GM21381 (cell line): ENCODE measurements at regions not wholly inside any gene's neighbourhood (a gene's known extent, or its start where the extent isn't known, plus 50 kb on each side); places are given as distances from the start of the nearest gene placed in this dataset.

Source experiments
- ATAC-seq: cut with Tn5 transposase; IDR thresholded peaks from one replicate; pipeline ENCODE4 v1.9.1; 2021; ENCODE audit warnings: mild to moderate bottlenecking, moderate library complexity; ENCODE audit not compliant: unreplicated experiment

- ATAC-seq: no peak
These were observed 1211.5 kb upstream of the ZEB2 start for GRCh38 chr2:145731467-145731866.

DNA sequence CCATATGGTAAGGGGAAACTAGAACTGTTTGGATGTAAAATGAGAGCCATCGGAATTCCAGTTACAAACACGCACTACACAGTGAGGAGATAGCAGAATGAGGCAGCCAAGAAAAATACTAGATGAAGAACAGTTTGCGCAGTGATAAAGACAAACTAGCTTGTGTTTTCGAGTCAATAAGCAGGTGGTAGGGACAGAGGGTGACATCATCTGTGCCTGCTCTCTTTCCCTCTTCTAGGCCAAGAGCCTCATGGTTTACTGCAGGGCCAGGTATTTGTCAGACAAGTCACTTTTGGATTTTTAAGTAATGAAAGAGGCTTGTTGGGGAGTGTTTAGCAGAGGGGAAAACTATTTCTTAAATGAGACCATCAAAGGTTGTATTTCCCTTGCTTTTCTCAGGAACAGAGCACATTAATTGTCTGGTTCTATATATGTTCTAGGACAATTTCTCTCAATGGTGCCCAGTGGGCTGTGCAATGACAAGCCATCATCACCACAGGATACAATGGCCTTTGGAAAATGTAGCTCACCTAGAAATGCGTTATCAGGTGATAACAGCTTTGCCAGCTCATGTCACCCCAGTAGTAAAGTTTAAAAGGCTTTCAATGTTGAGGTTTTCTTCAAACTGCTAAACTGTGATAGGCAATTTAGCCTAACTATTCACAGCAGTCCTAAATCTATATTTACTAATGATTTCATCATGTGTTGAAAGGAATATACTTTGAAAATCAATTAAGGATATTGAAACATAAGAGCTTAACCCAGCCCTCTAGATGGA, 1210.3 kb upstream of the ZEB2 start:
- no peak for ATAC-seq

GRCh38 chr2:145729481-145729880, 1209.6 kb upstream of the ZEB2 start:
- no peak for ATAC-seq

DNA sequence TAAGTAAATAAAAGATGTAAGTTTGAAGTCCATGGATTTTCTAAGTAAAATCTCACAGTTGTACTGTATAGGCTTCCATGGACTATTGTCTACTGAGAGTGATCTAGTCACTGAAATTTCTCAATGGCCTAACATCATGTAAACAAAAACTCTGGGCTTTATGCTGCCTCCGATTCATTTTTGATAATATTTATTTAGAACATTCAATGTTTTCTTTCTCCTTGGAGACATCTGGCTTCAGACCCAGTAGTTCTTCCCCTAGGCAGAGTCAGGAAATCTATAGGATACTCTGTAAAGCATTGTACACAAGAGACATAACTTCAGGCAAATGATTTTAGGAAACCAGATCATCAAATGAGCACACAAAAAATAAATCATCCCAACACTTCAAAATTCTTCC, 1208.6 kb upstream of the ZEB2 start:
- no peak for ATAC-seq

DNA sequence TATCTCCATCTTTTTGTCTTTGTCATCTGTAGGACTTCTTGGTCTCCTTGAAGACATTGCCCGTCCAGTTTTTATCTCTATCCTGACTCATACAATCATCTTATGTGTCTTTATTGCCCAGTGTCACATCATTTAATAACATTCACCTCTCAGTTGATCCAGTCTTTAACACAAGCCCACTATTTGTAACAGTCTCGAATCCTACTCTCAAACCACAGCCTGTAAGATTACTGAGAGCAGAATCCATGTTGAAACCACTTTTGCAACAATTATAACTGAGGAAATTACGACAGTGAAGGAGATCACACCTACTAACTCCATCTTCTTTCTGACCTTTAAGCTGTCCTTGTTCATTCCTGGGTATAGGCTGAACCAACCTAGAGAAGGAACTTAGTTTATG, 1206.0 kb upstream of the ZEB2 start:
- no peak for ATAC-seq

DNA sequence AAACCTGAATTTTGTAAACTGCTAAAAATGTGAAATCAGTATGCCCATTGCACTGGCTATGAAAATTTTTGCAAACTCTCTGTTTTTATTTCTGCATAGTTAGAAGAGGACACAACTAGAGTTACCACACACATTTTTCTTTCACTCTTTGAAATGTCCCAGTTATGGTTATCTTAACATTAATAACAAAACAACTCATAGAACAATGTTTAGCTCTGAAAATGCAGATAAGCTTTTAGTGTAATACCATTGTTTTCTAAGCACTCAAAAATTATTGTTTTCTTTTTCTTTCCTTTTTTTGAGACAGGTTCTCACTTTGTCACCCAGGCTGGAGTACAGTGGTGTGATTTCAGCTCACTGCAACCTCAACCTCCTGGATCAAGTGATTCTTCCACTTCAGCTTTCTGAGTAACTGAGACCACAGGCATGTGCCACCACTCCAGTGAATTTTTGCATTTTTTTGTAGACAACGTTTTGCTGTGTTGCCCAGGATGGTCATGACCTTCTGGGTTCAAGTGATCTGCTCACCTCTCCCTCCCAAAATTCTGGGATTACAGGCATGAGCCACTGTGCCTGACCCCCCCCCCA, 1204.5 kb upstream of the ZEB2 start:
- no peak for ATAC-seq

- no peak for ATAC-seq
These were observed 1204.0 kb upstream of the ZEB2 start for GRCh38 chr2:145723872-145724271.

GRCh38 chr2:145721681-145722080, 1201.8 kb upstream of the ZEB2 start:
- ATAC-seq: no peak

DNA sequence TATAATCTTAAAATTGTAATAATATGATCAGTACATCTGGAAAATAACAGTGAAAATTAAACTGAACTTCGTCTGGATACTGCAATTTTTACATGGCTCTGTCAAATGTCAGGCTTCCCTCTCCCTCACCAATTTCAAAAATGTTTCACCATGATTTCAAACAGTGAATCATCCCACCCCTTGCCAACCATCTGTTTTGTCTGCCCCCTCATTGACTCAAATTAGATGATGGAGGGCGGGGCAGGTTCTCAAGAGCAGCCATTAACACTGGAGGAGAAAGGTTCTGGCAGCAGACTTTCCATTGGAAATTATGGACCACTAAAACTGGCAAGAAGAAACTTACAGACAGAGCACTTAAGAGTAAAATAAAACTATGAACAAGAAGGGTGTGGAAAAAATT, 1195.7 kb upstream of the ZEB2 start:
- ATAC-seq: no peak

GRCh38 chr2:145710303-145710702, 1190.4 kb upstream of the ZEB2 start:
- no peak for ATAC-seq

DNA sequence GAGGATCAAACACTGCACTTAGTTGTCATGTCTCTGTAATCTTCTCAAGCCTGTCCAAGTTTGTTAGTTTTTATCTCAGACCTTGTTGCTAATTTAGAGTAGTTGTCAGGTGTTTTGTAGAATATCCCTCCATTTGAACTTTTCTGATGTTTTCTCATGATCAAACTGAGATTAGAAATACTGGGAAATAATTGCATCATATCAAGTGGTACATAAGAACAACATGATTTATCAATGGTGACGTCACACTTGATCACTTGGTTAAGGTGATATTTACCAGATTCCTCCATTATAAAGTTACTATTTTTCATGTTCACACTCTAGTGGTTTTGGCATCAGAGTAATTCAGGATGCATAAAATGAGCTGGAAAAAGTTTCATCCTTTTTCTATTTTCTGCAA, 1182.4 kb upstream of the ZEB2 start:
- no peak for ATAC-seq

DNA sequence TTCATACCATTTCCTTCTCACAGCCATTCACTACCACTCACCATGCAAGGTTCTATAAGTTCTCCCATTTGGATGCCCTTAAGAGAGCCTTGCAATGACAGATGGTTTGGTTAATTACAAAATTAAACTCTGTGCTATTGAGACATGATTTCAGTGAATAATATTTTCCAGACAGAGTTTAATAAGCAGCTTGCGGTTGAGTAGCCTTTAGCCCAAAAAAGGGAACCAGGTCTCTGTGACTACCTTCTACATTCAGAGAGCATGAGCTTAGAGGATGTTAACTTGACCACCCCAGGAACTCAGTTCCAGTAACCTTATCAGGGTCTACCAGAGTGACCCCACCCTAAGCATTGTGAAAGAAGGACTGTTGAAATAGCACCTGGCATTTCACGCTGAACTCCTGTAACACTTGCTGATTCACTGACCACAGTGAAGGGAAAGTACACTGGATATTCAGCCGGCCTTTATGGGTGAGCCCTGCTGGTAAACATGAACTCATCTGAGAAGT, 1173.1 kb upstream of the ZEB2 start:
- peak; percentile 93 for ATAC-seq

DNA sequence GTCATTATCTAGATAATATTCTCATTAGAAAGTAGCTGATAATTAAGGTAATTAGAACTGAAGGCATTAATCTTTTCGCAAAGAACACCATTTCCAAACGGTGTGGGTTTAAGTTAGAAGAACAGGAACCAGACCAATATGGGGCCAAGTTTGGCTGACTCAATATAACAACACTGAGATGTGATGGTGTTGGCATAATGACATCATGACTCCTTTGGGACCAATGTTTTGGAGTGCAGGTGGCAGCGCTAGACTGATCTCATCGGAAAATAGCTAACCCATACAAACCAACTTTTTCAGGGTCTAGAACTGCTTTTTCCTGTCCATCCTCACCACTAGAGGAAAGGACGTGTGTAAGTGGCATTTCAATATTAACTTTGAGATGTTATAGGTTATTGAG, 1171.7 kb upstream of the ZEB2 start:
- ATAC-seq: no peak

- no peak for ATAC-seq
These were observed 1170.4 kb upstream of the ZEB2 start for GRCh38 chr2:145690183-145690778.

DNA sequence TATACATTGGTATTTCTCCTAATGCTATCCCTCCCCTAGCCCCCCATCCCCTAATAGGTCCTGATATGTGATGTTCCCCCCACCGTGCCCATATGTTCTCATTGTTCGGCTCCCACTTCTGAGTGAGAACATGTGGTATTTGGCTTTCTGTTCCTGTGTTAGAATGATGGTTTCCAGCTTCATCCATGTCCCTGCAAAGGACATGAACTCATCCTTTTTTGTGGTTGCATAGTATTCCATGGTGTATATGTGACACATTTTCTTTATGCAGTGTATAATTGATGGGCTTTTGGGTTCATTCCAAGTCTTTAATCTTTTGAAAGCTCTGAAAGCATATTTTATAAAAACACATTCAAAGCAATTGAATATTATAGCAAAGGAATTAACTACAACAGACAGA, 1169.4 kb upstream of the ZEB2 start:
- ATAC-seq: no peak

DNA sequence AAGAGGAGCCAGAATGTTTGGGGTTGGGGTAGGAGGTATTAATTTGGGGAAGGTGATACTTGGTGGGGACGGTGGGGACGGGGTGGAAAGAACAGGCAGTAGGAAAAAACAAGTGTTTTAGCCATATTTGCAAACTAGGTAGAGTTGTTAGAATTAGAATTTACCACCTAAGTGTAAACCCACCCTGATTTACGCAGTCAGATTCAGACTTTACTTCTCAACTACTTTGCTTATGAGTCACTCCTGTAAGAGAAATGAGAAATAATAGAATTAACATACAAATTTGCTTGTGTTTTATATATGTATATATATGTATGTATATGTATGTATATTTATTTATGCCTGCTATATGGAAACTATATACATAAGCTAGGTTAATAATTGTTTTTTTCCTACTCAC, 1168.2 kb upstream of the ZEB2 start:
- no peak for ATAC-seq

DNA sequence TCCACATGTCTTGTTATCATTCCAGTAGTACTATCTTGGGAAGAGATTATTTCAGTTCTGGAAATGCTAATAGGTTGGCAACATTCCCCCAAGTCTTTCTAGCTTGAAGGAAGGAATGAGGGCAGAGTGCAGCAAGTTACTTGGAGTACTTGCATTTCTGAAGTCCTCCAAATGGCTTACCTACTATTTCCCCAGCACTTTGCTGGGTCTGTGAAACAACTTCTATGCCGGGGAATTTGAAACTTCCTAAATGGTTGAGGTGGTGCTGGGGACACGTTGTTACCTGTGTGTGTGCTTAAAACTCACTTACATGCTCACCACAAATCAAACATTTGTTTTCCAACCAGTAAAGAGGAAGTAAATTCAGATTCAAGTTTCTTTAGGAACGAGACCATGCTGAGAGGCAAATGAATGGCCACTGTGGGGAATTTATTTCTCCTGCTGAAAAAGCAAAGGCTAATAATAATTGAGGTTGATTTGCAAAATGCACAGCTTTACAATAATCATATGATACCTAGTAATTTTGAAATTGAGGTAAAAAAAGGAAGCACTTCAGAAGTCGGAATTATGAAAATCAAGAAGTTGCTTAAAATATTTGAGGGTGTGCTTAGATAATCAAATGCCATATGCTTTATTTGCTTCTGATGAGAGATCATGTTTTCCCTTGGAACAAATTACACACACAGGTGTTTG, 1167.7 kb upstream of the ZEB2 start:
- ATAC-seq: no peak

DNA sequence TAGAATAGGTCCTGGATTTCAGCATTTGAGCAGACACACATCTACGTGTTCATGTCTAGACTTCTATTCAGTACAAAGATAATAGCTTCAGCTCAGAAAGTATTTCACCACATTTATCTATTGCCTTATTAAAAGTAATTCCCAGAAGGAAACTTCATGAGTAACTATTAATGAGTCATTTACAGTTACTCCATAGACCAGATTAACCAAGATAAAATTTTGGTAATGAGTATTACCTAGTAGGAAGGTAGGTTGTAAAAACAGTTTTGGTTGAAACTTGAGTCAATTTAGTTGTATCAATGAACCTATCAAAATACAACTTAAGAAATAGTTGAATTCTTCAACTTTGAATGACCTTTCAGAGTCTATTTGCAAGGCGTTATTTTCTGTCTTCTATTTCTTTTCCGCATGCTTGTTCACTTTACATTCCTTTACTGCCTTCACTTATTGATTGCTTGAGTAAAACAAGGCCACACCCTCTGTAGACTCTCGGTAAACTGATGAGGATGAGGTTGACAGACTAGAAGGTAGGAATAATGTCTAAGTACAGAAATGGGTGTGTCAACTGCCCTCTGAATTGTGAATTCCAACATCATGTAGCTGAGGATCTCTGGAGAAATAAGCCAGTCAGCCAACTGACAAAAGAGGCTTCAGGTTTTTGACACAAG, 1165.6 kb upstream of the ZEB2 start:
- ATAC-seq: no peak

DNA sequence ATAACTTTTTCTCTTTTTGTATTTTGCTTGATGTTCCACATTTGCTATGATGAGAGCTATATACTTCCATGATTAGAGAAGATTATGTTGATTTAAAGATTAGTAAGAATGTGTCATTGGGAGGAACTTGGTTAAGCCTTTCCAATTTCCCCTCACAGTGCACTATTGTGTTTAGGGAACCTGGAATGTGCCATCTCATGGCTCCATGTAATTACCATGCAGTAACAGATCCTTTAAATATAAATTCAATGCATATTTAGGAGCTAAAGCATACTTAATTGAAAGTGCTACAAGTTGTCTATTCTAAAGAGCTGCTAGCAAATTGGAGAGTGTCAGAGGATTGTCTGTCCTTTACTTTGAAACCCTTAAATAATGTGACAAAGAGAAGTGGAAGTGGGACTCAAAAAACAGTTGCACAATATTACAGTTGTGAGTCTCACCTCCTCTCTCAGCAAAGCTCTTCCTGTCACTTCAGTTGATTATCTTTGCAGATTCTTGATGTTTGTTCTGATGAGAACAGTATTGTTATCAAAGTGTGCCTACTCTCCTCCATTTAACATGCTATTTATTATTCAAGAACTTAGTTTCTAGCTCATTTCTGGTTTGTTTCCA, 1162.7 kb upstream of the ZEB2 start:
- no peak for ATAC-seq

GRCh38 chr2:145680276-145680675, 1160.4 kb upstream of the ZEB2 start:
- ATAC-seq: no peak

DNA sequence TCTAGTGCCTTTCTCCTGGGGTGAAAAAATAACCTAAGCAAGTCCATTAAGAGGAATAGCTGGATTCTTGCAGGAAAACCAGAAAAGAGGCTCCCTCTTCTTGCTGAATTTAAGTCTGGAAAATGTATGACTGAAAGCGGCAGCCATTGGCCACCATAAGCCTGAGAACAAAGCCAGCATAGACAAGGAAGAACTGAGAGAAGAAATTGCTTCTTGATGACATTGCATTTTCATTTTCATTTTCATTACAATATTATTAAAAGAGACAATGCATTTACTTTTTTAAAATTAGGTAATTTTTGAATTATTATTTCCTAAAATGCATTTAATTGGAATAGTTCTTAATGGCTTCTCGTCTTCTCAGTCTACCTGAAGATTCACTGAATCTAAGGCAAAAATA, 1157.5 kb upstream of the ZEB2 start:
- ATAC-seq: no peak
